T-helper 1 cell treated with Interleukin-12 subunit alpha and Interleukin-12 subunit beta and Interleukin-4 antibody, amounts not matched to agents 30 μg/mL and 1 μg/mL, for 36 hours (primary cell): ENCODE measurements at regions not wholly inside any gene's neighbourhood (a gene's known extent, or its start where the extent isn't known, plus 50 kb on each side); places are given as distances from the start of the nearest gene placed in this dataset.

Experiments used
- H3K27ac Mint-ChIP-seq: one replicate; pipeline ENCODE4 v1.8.0; 2021; ENCODE audit warnings: mild to moderate bottlenecking, mixed read lengths
- H3K27me3 Mint-ChIP-seq: one replicate; pipeline ENCODE4 v1.8.0; 2021; ENCODE audit warnings: low read depth, mixed read lengths
- H3K36me3 Mint-ChIP-seq: one replicate; pipeline ENCODE4 v1.8.0; 2021; ENCODE audit warnings: low read depth, mixed read lengths
- H3K4me1 Mint-ChIP-seq: one replicate; pipeline ENCODE4 v1.8.0; 2021; ENCODE audit warnings: low read depth, mixed read lengths
- H3K4me3 Mint-ChIP-seq: one replicate; pipeline ENCODE4 v1.8.0; 2021; ENCODE audit warnings: mild to moderate bottlenecking, moderate library complexity, mixed read lengths
- H3K9me3 Mint-ChIP-seq: one replicate; pipeline ENCODE4 v1.8.0; 2021; ENCODE audit warnings: mixed read lengths

DNA sequence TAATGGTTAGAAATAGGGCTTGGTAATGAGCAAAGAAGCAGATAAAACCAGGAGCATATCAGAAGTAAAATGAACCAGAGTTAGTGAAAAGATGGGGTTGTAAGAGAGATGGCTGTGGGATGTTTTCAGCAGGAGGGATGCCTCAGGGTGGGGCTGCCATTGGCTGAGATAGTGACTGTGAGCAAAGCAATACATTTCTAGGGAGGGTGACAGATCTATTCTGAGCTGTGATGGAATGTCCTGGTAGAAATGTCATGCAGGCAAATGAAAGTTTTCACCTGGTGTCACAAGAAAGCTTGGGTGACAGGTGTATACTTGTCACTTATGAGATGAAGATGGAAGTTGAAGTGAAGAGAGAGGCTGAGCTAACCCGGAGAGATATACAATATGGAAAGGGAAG lies 435.9 kb downstream of the TNS3 start:
- no peak overlapping the region for H3K27ac Mint-ChIP-seq
- H3K9me3 Mint-ChIP-seq = no peaks in the 10 kb centered on the region
- H3K4me3 Mint-ChIP-seq = no peak overlapping the region
- no peaks in the 10 kb centered on the region for H3K36me3 Mint-ChIP-seq
- no peaks in the 10 kb centered on the region for H3K4me1 Mint-ChIP-seq
- H3K27me3 Mint-ChIP-seq = no peaks in the 10 kb centered on the region

DNA sequence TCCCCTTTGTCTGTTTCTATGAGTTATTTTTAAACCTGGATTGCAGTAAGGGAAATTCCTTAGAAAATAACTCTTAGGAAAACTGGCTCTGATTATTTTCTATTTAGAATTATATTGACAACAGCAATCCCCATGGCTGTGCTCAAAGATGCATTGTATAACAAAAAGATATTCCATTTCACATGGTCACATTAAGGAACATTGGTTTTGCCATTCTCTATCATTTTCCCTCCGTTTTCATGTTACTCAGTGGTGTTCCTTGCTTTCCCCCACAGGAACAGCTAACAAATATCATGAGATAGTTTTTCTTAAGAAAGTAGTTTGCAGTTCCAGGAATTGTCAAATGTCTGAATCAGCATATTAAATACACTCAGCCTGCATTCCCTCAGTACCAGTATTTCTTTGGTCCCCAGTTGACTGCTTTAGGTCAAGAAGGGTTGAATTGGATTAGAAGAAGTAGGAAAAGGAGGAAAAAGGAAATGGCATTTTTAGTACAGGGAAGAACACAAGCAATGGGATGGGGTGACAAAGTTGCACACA lies 436.7 kb downstream of the TNS3 start:
- no peaks in the 10 kb centered on the region for H3K4me1 Mint-ChIP-seq
- H3K36me3 Mint-ChIP-seq = no peaks in the 10 kb centered on the region
- H3K27ac Mint-ChIP-seq = no peak overlapping the region

GRCh38 chr7:47143339-47143738 lies 438.6 kb downstream of the TNS3 start:
- no peak overlapping the region for H3K27ac Mint-ChIP-seq
- H3K36me3 Mint-ChIP-seq = no peaks in the 10 kb centered on the region
- H3K27me3 Mint-ChIP-seq = no peaks in the 10 kb centered on the region
- H3K9me3 Mint-ChIP-seq = no peaks in the 10 kb centered on the region
- H3K4me1 Mint-ChIP-seq = no peaks in the 10 kb centered on the region
- no peak overlapping the region for H3K4me3 Mint-ChIP-seq

More for the DNA sequence above, 436.7 kb downstream of the TNS3 start:
- Mint-ChIP-seq H3K9me3 (no peaks in the 10 kb centered on the region), H3K4me3 (no peak overlapping the region), H3K27me3 (no peaks in the 10 kb centered on the region)

DNA sequence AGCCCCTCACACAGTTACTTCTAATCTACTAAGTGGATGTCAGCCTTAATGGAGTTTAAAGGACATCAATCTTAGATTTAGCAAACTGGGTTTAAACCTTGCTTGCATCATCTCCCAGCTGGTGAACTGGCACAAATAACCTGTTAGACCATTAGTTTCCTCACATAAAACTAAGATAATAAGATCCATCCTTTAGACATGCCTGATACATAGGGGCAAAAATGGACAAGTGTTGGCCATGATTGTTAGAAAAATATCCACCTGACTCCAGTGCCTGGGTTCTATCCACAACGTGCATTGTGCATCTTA lies 439.1 kb downstream of the TNS3 start:
- H3K9me3 Mint-ChIP-seq = no peaks in the 10 kb centered on the region
- no peaks in the 10 kb centered on the region for H3K36me3 Mint-ChIP-seq
- no peaks in the 10 kb centered on the region for H3K4me1 Mint-ChIP-seq
- no peak overlapping the region for H3K27ac Mint-ChIP-seq
- H3K27me3 Mint-ChIP-seq = no peaks in the 10 kb centered on the region
- H3K4me3 Mint-ChIP-seq = no peak overlapping the region

DNA sequence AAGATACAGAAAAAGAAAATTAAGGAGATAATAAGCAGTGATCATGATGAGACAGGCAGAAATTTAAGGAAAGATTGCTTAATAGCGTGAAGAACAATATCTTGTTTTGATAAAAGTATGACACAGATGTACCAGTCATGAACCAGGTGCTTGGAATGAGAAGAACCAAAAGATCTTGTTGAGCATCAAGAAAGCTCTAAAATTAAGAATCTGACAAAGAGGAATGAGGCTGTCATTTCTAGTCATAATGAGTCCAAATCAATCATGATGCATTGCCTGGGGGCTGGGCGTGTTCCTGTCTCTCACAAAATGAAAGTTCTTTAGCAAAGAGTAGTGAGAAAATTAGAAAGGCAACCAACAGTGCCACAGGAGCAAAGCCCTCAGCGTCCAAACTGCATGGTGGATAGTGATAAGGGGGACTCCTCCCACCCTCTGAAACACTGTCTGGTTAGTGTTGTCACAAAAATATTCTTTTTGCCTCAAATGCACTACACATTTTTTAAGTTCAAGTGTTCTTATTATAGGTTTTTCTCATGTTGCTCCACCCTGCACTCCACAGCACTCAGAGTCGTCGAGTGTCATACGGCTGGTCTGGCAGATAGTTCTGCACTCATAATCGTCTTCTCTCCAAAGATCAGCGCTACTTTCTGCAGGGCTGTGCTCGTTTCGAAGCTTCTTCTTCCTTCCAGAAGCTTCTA lies 439.6 kb downstream of the TNS3 start:
- Mint-ChIP-seq H3K4me1 (no peaks in the 10 kb centered on the region), H3K36me3 (no peaks in the 10 kb centered on the region), H3K27me3 (no peaks in the 10 kb centered on the region), H3K27ac (no peak overlapping the region), H3K4me3 (no peak overlapping the region), H3K9me3 (no peaks in the 10 kb centered on the region)

DNA sequence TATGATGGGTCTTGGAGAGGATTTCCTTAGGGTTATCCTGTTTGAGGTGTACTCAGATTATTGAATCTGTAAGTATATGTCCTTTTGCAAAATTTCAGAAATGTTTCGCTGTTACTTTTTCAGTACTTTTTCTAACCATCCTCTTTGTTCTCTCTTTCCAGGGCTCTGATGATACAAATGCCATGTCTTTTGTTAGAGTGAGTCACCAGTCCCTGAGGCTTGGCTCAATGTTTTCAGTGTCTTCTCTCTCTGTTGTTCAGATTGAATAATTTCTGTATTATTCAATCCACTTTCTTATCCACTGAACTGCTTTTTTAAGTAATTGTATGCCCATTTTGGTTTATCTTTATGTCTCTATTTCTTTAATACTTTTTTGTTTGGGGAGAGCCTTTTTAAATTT lies 449.4 kb downstream of the TNS3 start:
- no peak overlapping the region for H3K27ac Mint-ChIP-seq
- no peaks in the 10 kb centered on the region for H3K27me3 Mint-ChIP-seq
- H3K36me3 Mint-ChIP-seq = no peaks in the 10 kb centered on the region
- no peak overlapping the region for H3K4me3 Mint-ChIP-seq
- no peaks in the 10 kb centered on the region for H3K9me3 Mint-ChIP-seq
- H3K4me1 Mint-ChIP-seq = no peaks in the 10 kb centered on the region

DNA sequence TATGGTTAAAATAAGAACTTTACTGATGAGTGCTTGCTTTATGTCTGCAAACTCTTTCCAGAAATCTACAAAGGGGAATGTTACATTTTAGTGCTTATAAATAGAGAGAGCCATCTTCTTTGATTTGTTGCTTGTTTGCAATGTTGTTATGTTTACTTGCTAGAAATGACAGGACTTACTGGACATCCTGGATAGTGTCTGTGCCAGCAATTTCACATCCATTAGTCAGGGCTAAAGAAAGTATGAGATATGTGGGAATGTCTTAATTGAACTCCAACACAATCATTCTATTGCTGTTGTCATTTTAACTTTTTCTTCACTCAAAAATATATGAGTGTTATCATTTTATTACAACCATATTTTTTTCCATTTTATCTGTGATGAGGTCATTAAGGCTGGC lies 453.2 kb downstream of the TNS3 start:
- Mint-ChIP-seq H3K36me3 (no peaks in the 10 kb centered on the region), H3K9me3 (no peaks in the 10 kb centered on the region)

GRCh38 chr7:47125529-47125928 lies 456.4 kb downstream of the TNS3 start:
- H3K4me1 Mint-ChIP-seq = no peaks in the 10 kb centered on the region
- no peak overlapping the region for H3K4me3 Mint-ChIP-seq
- H3K9me3 Mint-ChIP-seq = no peaks in the 10 kb centered on the region
- no peak overlapping the region for H3K27ac Mint-ChIP-seq
- no peaks in the 10 kb centered on the region for H3K36me3 Mint-ChIP-seq
- no peaks in the 10 kb centered on the region for H3K27me3 Mint-ChIP-seq

More for the DNA sequence above, 453.2 kb downstream of the TNS3 start:
- Mint-ChIP-seq H3K4me3 (no peak overlapping the region), H3K27ac (no peak overlapping the region), H3K27me3 (no peaks in the 10 kb centered on the region), H3K4me1 (no peaks in the 10 kb centered on the region)

DNA sequence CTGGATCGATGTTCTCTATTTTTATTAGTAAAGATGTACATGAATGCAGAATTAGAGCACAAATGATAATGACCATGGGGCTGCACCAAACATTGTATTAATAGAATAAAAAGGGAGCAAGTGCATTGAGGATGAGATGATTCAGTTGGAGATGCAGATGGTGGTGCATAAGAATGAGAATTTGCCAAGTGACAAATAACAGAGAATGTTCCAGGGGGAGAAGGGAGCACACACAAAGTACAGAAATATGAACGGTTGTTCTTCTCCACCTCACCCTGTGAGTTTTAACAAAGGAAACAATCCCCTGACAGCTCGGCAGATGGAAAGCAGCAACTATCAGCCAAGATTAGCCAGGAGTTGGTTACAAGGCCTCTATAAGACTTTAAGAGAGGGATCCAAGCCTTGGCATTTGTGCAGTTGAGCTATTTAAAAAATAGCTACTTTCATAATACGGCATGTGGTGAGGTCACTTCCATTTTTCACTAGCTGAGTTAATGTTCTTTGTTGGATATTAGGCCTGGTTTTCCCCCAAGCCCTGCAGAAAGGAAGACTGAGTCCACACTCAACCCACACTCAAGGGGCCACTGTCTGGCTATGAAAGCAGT lies 462.5 kb downstream of the TNS3 start:
- H3K4me1 Mint-ChIP-seq = no peaks in the 10 kb centered on the region
- H3K36me3 Mint-ChIP-seq = no peaks in the 10 kb centered on the region
- H3K4me3 Mint-ChIP-seq = no peak overlapping the region
- H3K27ac Mint-ChIP-seq = no peak overlapping the region
- H3K27me3 Mint-ChIP-seq = no peaks in the 10 kb centered on the region
- H3K9me3 Mint-ChIP-seq = no peaks in the 10 kb centered on the region

DNA sequence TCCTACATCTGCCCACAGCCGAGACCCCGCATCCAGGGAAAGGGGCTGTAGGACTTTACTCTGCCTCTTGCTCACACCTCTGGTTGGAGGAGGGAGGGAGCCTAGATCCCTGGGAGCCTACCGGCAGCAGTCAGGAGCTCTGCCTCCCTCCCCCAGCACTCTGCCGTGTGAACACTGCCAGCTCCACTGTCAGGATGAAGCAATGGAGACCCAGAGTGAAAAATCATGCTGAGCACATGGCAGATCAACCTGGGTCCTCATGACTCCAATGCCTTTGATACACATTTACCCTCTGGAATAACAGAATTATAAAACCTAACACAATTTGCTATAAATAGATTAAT lies 477.7 kb downstream of the TNS3 start:
- no peak overlapping the region for H3K4me3 Mint-ChIP-seq
- no peak overlapping the region for H3K27ac Mint-ChIP-seq
- no peaks in the 10 kb centered on the region for H3K36me3 Mint-ChIP-seq
- H3K27me3 Mint-ChIP-seq = no peaks in the 10 kb centered on the region
- H3K4me1 Mint-ChIP-seq = peaks cover 1% of the 10 kb centered on the region
- H3K9me3 Mint-ChIP-seq = no peaks in the 10 kb centered on the region

DNA sequence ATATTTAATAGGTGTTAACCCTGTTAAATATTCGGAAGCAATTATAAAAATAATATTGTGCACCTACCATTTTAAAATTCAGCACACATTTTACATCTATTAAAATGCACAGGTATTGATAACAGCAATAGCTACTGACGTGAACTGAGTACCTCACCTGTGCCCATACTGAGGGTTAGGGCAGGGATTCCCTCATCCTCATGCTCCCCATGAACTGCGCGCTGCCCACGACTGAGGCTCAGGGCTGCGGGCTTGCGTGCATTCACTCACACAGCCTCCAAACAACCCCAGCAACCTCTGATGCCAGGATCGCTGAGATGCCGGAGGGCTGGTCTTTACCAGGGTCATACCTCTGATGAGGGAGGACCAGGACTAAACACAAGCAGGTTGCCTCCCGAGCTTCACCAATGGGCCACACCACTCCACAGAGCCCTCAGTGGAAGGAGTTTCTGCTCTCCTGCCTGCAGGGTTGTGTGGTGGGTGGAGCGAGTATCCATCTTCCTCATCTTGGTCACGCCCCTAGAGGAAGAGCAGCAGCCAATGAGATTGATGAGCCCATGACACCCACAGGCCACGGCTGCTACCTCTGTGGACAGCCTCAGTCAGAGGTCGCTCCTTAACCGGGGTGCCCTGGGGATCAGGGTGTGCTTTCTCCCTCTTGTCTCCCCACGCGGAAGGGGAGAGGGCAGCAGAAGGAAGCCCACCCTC lies 478.3 kb downstream of the TNS3 start:
- Mint-ChIP-seq H3K4me1 (peaks cover 1% of the 10 kb centered on the region), H3K4me3 (no peak overlapping the region), H3K27me3 (no peaks in the 10 kb centered on the region), H3K27ac (no peak overlapping the region), H3K36me3 (no peaks in the 10 kb centered on the region), H3K9me3 (no peaks in the 10 kb centered on the region)

- peaks cover 1% of the 10 kb centered on the region for H3K4me1 Mint-ChIP-seq
- no peaks in the 10 kb centered on the region for H3K27me3 Mint-ChIP-seq
- H3K4me3 Mint-ChIP-seq = no peak overlapping the region
- H3K27ac Mint-ChIP-seq = no peak overlapping the region
- no peaks in the 10 kb centered on the region for H3K36me3 Mint-ChIP-seq
- no peaks in the 10 kb centered on the region for H3K9me3 Mint-ChIP-seq
These were observed 479.5 kb downstream of the TNS3 start for GRCh38 chr7:47102331-47102841.

DNA sequence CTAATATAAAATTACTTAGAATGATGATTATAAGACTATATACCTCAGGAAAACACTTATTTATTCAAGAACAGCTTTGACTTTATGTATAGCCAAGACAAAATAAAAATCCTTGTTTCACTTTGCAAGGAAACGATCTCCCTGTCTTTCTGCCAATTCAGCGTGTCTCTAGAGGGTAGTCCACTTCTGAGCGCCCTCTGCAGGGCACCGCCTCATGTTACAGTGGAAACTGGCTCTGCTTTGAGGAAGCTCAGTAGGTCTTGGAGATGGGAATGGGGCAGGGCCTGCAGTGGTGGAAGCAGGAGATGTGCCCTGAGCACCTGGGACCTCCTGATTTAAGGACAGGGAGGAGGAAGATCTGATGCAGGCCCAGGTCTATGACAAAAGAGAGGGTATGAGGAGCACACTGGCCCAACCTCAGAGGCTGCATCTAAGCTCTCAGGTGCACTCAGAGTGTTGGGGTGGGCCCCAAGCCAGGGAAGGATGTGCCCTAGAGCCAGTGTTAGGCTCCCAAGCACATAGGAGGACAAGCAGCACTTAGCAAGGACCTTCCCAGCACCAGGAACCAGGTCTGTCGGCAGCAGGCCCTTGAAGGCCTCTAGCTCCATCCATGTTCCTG lies 481.0 kb downstream of the TNS3 start:
- Mint-ChIP-seq H3K36me3 (no peaks in the 10 kb centered on the region), H3K9me3 (no peaks in the 10 kb centered on the region), H3K4me1 (peaks cover 1% of the 10 kb centered on the region), H3K27ac (no peak overlapping the region), H3K27me3 (no peaks in the 10 kb centered on the region), H3K4me3 (no peak overlapping the region)

- Mint-ChIP-seq H3K4me1 (peaks cover 1% of the 10 kb centered on the region), H3K36me3 (no peaks in the 10 kb centered on the region), H3K27ac (no peak overlapping the region), H3K4me3 (no peak overlapping the region), H3K27me3 (no peaks in the 10 kb centered on the region), H3K9me3 (no peaks in the 10 kb centered on the region)
These were observed 481.6 kb downstream of the TNS3 start for GRCh38 chr7:47100148-47100816.
